NCI-H460 (cell line): ENCODE measurements at regions not wholly inside any gene's neighbourhood (a gene's known extent, or its start where the extent isn't known, plus 50 kb on each side); places are given as distances from the start of the nearest gene placed in this dataset.

Experiments used
- DNase-seq: peaks from one replicate; pipeline ENCODE4 v3.0.0-alpha.2; 2016; ENCODE audit warnings: low read depth; ENCODE audit errors: extremely low read depth

DNA sequence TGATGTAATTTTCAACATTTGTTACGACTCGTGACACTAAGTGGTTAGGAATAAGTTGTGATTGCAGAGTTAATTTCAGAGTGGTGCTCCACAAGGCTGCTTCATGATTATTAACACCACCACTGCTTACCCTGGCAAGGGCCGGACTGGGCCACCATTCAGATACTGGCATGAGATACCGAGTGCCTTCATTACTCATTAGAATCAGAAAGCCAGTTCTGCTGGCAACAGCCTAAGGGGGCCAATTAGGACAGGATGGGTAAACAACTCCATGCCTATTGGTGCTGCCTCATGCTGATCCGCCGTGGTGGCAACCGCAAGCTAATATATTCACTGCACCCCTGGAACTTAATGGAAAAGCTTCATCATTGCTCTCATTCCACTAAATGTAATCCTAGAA is 575.1 kb downstream of the EFNB2 start:
- no peak for DNase-seq

DNA sequence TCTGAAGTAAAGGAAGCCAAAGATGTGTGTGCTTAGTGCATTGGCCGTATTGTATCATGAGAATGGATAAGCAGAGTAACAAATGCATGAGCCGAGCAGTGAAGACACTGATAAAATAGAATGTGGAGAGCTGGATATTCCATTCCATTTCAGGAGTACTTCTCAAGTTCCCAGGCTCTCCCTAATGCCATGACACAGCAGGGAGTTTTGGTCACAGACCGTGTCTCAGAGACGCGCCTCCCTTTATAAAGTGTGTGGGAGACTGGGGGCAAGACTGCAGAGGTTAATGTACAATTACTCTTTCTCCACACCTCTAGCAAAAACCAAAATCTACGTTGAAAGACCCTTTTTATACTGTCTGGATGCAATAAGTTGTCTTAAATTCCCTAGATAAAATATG is 575.6 kb downstream of the EFNB2 start:
- DNase-seq, result no peak

DNA sequence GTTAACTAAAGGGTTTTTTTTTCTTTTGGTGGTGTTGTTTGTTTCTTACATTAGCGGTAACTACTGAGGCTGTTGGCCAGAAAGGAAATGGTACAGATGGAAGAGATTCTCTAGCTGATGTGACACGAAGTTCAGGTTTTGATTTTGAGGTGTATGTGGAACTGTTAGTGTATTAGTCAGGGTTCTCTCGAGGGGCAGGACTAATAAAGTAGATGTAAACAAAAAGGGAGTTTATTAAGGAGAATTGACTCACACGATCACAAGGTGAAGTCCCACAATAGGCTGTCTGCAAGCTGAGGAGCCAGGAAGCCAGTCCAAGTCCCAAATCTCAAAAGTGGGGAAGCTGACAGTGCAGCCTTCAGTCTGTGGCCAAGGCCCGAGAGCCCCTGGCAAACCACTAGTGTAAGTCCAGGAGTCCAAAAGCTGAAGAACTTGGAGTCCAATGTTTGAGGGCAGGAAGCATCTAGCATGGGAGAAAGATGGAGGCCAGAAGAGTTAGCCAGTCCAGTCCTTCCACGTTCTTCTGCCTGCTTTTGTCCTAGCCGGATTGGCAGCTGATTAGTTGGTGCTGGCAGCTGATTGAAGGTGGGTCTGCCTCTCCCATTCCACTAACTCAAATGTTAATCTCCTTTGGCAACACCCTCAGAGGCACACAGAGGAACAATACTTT is 577.6 kb downstream of the EFNB2 start:
- DNase-seq, result no peak

DNA sequence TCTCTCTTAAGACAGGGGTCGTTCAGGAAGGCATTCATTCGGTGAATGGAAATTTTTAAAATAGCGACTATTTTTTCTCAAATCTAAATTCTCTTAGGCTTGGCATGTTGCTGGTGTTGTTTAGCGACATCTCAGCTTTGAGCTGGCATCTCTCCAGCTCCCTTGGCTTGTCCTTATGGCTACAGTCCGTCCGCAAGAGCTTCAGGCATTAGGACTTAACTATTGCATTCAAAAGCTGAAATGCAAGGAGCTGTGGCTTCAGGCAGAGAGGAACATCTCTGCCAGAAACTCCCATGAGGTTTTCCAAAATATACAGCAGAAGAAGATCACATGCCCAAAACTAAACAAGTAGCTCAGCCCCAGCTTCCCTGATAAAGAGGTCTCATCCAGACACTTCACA is 578.5 kb downstream of the EFNB2 start:
- DNase-seq, result no peak

DNA sequence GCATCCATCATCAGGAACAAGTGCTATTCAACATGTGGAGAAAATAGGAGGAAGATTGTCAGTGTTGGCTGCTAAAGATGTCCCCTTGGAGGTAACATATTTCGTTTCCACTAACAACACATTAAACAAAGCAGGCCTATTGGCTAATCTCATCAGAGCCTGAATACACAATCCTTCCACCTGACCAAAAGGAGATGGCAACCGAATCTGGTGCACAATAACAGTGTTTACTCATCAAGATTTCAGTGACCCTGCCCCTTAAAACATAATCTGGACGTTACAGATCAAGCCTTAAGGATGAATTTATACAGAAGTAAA is 582.5 kb downstream of the EFNB2 start:
- DNase-seq, result no peak

DNA sequence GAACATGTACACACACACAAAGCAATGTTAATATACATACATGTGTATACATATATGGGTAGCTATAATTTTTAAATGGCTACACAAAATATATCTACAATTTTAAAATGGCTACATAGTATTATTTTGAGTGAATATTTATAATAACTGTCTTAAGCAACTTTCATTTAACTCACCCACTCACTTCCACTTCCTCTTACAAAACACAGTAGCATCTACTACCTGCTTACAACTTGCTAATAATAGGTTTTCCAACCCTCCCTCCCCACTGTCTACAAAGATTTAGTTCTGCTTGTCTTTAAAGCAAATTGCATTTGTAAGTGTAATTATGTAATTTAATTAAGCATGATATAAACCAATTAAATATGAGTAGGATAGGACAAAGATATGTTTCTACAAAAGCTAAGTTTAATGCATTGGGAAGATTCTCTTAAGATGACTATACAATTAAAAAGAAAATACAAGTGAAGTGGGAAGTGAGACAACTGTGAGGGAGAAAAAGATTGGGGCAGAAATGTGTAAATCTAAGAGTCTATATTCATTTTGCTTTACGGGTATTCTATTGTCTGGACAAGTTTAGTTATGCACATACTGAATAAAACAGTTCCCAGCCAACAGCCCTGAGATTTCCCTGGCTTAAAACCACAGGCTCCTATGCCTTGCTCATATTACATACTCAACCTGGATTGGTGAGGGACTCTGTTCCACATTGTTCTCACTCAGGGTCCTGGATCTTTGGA is 583.1 kb downstream of the EFNB2 start:
- DNase-seq, result no peak

DNA sequence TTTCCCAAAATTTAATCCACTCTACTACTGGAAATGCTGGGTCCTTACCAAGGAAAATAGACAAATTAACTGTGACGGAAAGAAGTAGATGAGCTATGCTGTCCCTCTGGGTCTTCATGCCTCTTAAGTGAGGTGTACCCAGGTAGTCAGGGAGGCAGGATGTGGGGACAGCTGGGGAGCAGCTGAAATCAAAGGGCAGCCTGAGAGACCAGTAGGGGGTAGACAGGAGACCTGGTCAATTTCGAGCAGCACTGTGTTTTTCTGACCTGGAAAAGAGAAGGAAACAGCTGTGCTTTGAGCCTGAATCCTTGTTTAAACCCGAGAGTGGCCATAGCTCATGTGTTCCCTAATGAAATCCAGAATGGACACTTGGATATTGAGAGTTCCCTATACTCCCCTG is 587.3 kb downstream of the EFNB2 start:
- DNase-seq, result no peak

DNA sequence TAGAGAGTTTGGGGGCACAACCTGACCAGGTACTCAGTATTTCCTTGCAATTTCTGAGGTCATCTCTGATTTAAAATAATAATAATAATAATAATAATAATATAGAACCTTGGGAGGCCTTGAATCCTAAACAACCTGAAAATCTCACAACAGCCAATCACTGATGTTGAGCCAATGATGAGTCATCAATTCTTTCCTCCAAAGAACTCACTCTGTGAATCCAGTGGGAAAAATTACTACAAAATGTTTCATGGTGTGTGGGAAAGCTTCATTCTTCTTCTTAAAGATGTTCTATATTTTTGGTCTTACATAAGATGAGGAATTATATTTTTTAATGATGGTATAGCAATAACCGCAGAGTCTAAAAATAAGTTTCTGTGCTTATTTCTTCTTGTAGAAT is 594.6 kb downstream of the EFNB2 start:
- no peak for DNase-seq

DNA sequence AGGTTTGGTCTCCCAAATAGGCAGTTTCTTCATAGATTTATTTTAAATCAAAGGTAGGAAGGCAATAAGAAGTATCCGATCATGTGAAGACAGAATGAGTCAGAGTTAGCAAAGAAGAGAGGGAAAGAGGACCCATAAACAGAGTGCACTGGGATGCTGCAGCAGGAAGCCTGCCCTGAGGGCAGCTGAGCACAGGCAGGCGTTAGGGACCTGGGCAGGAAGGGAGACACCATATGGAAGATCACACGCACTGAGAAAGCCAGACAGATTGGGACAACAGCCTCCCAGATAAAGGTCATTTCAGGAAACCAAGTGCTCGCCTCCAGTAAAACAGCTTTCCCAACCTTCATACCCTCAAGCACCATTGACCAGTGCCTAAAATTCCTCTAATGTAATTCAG is 598.0 kb downstream of the EFNB2 start:
- DNase-seq, result no peak

DNA sequence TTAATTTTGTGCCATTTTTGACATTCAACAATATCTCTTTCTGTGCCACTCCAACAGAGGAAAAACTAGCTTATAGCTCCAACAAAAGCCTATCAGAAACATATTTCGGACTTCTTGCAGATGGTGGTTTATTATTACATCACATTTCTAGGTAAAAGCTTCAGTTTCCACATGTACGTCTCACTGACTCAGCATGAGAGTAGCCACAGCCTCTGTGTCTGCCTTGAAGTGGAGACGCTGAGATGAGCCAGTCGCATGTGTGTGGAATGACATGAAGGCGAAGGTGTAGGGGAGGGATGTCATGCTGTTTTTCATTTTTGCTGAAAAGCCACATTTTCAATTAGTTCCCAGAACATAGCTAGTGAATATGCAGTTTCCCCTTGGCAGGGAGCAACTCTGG is 598.6 kb downstream of the EFNB2 start:
- no peak for DNase-seq

DNA sequence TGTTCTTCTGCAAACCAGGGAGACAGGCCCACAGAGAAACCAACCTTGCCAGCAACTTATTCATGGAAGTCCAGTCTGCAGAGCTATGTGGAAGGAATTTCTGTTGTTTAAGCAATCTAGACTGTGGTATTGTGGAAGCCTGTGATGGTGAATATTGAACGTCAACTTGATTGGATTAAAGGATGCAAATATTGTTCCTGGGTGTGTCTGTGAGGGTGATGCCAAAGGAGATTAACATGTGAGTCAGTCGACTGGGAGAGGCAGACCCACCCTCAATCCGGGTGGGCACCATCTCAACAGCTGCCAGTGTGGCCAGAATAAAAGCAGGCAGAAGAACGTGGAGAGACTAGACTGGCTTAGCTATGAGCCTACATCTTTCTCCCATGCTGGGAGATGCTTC is 606.0 kb downstream of the EFNB2 start:
- DNase-seq, result no peak

DNA sequence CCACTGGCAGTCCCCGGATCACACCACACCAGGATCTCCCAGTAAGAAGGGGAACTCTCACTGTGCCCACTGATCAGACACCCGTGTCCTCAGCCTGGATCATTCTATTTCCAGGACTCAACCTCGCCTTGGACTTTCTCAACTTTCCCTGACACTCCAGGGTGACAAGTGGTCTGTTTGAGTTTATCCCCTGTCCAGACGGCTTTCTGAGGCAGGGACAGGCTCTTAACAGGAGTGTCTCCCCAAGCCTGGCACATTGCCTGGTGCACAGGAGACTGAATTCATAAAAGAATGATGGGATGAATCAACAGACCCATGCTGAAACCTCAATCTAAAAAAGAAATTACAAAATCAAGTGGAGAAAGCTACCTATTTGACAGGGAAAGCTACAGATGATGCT is 606.6 kb downstream of the EFNB2 start:
- no peak for DNase-seq

DNA sequence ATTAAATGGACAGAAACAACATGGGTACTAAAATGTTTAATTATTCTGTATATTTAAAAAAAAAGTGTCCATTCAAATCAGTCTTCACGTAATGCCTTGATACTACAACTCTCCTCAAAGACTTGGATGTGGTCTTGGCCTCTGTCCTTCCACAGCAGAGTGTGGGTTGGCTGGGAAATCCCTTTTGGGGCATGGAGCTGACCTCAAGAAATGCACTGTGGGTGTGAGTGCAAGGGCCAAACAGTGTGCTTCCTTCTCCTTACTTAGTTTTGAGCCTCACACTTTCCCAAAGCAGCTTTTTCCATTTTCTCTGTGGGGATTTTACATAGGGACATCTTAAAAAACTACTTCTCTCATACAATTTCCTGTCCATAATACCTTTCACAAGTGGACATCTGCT is 607.4 kb downstream of the EFNB2 start:
- DNase-seq, result no peak

DNA sequence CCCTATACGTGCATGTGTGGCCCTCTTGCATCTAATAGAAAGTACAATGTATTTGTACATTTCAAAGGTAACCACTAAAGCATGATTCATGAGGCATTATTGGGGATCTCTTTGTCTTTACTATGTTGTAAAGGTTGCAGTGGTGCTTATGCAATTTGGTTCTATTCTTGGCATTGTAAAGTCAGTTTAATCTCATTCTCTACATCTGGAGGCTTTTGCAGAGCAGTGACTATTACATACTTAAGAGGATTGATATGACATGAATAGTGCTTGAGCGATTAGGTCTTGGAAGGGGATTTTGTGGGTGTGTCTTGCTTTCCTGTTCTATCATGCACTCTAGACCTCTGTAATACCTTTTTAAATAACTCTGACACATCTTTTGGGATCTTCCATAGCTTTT is 610.0 kb downstream of the EFNB2 start:
- no peak for DNase-seq

DNA sequence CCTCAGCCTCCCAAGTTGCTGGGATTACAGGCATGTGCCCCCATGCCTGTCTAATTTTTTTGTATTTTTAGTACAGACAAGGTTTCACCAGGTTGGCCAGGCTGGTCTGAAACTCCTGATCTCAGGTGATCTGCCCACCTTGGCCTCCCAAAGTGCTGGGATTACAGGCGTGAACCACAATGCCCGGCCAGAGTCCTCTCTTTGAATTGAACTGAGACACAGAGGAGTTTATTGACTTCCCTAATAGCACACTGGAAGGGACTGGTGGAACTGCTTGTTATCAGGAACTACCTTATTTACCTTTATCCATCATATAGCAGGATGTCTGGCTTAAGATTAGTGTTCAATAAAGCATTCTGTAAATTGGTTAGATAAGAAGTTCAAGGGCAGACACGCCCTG is 613.8 kb downstream of the EFNB2 start:
- no peak for DNase-seq

DNA sequence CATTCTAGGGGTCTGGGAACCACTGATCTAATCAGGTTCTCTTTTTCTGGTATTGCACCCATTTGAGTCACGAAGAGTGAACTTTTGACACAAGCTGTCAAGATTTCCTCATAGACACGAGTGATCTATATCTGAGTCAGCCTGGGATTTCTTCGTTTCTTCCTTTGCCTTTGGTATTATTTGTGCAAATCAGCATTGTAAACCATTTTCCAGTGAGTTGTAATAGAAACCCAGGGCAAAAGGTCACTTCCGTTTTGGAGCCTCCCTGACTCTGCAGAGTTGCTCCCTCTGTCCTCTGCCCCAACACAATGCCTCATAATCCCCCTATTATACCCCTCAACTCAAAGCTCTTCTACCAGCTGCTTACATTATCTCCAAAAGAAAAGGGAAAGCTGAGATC is 615.1 kb downstream of the EFNB2 start:
- DNase-seq, result peak; percentile 73

DNA sequence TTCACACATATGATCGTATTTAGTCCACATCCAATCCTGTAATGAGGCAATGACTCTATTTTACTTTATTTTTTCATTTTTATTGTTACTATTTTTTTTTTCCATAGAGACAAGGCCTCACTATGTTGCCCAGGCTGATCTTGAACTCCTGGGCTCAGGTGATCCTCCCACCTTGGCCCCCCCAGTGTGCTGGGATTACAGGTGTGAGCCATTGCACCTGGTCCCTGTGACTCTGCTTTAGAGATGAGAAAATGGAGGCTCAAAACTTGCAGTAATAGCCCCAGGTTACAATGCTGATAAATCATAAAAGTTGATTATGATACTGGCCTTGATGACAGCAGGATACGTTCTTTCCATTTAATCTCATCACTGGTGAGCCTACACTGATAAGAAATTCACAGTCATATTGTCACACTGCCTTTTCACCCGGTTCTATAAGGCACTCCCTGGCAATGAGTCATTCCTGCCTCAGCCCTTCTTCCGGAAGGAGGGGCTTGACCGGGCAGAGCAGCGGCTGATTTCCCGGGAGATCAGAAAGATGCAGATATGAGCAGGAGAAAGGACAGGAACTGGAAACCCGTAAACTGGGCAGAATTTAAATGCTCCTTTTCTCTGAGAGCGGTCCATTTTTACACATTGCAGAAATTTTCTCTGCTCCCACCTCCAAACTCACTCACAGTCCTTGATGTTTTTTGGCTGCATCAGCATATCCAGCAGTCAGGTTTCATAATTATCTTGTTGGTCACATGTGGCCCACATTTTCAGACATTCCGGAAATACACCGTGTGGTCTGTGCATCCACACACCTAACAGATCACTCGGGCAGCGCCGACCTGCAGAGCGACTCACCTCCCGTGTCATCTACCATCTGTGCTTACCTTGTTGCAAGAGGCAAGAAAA is 616.4 kb downstream of the EFNB2 start:
- peak; percentile 77 for DNase-seq

DNA sequence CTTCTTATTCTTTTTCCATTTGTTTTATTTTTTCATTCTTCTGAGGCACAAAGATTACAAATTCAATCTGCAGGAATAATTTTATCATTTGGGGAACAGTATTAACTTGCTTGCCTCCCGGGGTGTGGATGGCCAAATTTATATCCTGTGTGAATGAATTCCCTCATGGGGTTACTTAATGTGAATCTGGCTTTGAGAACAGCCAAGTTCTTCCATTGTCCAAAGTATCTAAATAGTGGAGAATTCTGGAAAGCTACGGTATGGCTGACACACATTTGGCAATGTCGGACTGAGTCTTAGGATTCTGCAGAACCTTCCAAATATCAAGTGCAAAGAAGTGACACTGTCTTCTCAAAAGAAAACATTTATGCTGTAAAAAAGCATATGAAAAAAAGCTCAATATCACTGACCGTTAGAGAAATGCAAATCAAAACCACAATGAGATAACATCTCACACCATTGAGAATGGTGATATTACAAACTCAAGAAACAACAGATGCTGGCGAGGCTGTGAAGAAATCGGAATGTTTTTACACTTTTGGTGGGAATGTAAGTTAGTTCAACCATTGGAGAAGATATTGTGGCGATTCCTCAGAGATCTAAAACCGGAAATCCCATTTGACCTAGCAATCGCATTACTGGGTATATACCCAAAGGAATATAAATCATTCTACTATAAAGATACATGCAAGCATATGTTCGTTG is 620.2 kb downstream of the EFNB2 start:
- no peak for DNase-seq

DNA sequence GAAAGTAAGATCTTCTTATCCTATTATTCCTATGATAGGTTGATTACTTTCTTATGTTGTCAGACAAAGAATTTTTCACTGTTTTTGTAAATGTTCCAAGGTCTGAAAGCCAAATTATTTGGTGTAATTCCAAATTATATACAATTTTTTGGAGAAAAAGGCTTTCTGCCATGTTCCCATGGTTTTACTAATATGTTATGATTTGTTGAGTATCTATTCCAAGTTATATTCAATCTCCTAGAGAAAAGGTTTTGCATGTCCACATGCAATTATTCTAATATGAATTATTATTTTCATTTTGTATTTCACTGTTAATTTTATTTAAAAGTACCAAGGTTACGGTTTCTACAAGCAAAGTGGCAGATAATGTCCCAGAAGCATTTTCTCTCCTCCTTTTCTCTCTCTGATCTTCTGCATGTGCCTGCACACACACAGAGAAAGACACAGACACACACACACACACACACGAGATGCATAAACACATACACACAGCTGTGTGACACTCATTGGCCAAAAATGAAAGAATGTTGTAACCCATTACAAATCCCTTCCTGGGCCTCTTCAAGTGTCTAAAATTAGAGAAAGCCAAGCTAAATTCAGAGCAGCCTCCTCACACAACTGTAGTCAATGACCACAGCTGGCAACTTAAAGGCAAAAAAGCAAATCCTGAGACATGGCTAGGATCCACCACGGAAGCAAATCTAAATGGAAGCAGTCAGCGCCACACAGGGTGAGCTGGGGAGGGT is 621.0 kb downstream of the EFNB2 start:
- no peak for DNase-seq

DNA sequence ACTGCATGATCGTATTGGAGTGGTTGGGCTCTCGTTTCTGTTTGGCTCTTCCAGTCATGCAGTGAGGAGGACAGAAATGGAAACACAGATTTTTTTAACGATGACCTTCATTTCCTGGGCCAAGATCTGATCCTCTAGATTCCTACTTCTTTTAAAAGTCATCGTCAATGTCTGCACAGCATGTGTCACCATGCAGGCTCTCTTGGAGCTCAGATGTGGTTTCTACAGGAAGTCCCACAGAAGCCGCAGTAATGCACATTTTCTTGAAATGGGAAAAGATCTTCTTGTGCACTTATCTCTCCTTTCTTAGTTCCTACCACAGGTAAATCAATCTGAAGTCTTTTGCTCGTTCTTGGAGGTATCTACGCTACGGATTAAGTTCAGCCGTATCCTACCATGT is 626.9 kb downstream of the EFNB2 start:
- no peak for DNase-seq
